Body of pancreas (tissue), 4 donors: ENCODE measurements at regions not wholly inside any gene's neighbourhood (a gene's known extent, or its start where the extent isn't known, plus 50 kb on each side); places are given as distances from the start of the nearest gene placed in this dataset.

ENCODE experiments used
- POLR2A ChIP-seq, 3 donors: fragments of 450-650 bp; IDR thresholded peaks; one replicate each; pipeline ENCODE4 v1.6.1; 2016; ENCODE audit warnings: antibody characterized with exemption in 3 of 3, mild to moderate bottlenecking in 2 of 3
- TF ChIP-seq, protein P1 (sequence below), 7 experiments: fragments of 450-650 bp in 4 of 7; fragments of 200-600 bp in 3 of 7; sonication (generic) in 3 of 7; IDR thresholded peaks; one replicate each; pipeline ENCODE4 v1.5.1; 2016 to 2019; ENCODE audit warnings: antibody characterized with exemption in 7 of 7

DNA sequence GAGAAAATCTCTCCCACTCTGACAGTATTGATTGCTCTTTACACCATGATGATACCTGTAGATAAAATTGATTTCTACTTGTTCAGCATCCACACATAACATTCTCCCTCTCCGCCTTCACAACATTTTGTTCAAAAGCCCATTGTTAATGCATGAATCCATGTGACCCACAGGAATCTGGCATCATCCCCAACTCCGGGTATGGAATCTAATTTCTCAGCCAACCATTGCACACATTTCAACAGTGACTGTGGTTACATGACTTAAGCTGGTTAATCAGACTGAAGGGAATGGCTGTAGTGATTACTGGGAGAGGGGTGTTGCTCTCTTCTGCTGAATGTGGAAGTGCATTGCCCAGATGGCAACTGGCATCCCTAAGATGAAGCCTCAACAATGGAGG lies 161.4 kb upstream of the C16orf82 start:
- TF ChIP-seq, protein P1, sequence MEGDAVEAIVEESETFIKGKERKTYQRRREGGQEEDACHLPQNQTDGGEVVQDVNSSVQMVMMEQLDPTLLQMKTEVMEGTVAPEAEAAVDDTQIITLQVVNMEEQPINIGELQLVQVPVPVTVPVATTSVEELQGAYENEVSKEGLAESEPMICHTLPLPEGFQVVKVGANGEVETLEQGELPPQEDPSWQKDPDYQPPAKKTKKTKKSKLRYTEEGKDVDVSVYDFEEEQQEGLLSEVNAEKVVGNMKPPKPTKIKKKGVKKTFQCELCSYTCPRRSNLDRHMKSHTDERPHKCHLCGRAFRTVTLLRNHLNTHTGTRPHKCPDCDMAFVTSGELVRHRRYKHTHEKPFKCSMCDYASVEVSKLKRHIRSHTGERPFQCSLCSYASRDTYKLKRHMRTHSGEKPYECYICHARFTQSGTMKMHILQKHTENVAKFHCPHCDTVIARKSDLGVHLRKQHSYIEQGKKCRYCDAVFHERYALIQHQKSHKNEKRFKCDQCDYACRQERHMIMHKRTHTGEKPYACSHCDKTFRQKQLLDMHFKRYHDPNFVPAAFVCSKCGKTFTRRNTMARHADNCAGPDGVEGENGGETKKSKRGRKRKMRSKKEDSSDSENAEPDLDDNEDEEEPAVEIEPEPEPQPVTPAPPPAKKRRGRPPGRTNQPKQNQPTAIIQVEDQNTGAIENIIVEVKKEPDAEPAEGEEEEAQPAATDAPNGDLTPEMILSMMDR (IDR thresholded peaks at IDR 0.05): no peak
- no peak for TF ChIP-seq POLR2A (IDR thresholded peaks at IDR 0.05)
